NOMO-1 treated with dmso at 0.1 percent for 144 hours (cell line): ENCODE measurements at regions not wholly inside any gene's neighbourhood (a gene's known extent, or its start where the extent isn't known, plus 50 kb on each side); places are given as distances from the start of the nearest gene placed in this dataset.
"Not testable (repeated sequence)": the region's sequence is repeated elsewhere in the genome, so short reads cannot be mapped to it uniquely, and the experiment has no call there.

ENCODE experiments used
- DNase-seq: peaks from one replicate; lab custom pipeline; 2025; ENCODE audit not compliant: unreplicated experiment; lab: John Stamatoyannopoulos, UW

- DNase-seq: no peak
These were observed 603.4 kb upstream of the CNTN5 start for GRCh38 chr11:98417256-98417755.

GRCh38 chr11:98423933-98424332 lies 596.8 kb upstream of the CNTN5 start:
- no peak for DNase-seq

DNA sequence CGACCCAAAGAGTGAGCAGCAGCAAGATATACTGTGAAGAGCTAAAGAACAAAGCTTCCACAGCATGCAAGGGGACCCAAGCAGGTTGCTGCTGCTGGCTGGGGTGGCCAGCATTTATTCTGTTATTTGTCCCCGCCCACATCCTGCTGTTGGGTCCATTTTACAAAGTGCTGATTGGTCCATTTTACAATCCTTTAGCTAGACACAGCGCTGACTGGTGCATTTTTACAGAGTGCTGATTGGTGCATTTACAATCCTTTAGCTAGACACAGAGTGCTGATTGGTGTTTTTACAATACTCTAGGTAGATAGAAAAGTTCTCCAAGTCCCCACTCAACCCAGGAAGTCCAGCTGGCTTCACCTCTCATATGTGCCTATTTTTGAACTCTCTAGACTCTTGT lies 596.0 kb upstream of the CNTN5 start:
- DNase-seq: not testable (repeated sequence)

- DNase-seq: no peak
These were observed 589.0 kb upstream of the CNTN5 start for GRCh38 chr11:98431463-98432359.

DNA sequence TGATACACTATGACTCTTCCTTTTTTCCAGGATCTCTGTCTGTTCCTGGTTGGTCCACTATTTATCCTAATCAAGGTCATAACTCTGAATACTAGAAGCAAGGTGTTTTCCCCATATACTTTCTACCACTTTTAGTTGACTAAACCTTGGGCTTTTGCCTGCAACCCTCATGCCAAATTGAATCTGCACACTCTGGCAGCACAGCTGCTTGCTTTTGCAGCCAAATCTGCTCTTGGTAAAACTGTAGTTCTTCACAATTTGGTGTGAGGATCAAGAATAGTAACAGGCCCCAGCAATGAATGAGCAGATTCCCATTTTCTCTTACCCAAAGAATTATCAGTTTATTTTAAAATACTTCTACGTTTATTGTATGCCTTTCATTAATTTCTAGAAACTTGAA lies 586.5 kb upstream of the CNTN5 start:
- DNase-seq: no peak

DNA sequence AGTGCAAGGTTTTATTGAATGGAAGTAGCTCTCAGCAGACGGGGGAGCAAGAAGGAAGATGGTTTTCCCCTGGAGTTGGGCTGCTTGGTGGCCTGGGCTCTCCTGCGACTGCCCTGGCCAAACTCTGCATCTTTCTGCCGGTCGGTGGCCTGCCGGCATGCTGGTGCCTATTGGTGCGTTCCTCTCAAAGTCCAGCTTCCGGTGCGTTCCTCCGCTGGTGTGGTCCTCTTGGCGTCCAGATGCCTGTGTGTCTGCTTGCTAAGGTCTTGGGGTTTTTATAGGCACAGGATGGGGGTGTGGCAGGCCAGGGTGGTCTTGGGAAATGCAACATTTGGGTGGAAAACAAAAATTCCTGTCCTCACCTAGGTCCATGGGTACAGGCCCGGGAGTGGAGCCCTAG lies 567.4 kb upstream of the CNTN5 start:
- DNase-seq: no peak

DNA sequence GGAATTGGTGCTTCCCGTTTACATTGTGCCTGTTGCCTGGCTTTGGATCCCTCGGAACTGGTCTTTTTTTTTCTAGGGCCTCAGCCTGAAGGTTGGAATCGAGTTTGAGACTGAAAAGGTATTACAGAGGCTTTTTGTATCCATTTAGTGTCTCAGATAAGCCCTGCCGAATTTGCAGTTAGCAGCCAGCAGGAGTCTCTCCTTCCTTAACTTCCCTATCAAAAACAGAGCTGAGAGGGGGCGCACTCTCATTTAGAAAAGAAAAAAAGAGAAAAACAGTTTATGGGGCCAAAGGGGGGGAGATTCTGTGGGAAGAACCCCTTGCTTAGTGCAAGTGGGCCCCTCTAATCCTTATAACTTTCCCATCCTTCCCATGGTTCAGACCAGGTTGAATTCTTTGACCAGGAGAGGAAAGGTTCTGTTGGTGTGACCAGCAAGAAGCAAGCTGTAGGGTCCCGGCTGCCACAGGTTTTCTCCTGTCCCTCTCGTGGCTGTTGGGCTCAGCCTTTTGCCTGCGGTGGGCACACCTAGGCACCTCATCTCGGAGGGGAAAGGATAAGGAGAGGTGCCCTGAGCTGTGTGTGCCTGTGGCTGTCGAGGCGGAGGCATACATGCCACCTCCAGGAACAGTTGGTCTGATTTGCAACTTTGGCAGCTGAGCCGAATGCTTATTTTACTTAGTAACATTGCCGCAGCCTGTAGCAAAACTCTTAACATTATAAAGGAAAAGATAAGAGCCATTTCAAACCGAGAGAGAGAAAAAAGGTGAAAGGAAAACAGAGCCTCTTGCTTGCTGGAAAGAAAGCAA lies 565.0 kb upstream of the CNTN5 start:
- DNase-seq: no peak

- DNase-seq: no peak
These were observed 564.5 kb upstream of the CNTN5 start for GRCh38 chr11:98456308-98456680.

DNA sequence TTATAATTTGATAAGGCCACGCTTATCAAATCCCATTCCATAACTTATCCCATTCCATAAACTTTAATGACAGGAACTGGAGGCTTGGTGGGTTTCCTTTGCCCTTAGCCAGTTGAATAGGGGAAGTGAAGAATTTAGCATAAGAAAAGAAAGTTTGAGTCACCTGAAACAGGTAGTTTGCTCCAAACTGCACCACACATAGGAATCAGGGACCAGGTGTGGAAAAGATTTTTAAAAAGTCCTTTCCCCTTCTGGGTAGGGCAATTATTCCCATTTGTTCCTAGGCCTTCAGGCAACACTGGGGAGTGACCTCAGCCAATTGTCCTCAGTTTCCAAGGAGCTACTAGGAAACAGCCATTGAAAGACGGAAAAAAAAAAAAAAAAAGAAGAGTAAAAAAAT lies 525.7 kb upstream of the CNTN5 start:
- no peak for DNase-seq

DNA sequence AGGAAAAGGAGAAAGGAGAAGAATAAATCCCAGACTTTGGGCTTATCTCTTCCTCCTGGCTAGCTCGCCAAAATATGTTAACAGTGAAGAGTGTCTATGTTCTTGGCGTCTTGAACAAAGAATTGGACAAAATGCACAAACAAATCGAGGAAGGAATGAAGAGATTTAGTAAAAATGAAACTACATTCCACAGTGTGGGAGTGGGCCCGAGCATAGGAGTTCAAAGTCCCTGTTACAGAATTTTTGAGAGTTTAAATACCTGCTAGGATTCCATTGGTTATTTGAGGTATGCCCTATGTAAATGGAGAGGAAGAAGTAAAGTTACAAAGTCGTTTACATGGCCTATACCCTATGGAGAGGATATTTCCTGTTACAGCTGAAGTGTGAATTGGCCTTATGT lies 525.1 kb upstream of the CNTN5 start:
- DNase-seq: no peak

DNA sequence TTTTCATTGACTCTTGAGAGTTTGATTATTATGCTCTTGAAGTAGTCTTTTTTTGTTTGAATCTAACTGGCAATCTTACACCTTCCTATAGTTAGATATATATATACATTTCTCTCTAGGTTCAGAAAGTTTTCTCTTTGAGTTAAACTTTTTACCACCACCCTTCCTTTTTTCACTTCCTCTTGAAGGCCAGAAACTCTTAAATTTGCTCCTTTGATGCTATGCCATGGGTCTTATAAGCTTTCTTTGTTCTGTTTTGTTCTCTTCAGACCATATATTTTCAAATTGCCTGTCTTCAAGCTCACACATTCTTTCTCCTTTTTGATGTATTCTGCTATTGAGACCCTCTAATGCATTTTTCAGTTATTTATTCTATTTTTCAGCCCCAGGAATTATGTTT lies 513.5 kb upstream of the CNTN5 start:
- DNase-seq: no peak

- DNase-seq: no peak
These were observed 507.8 kb upstream of the CNTN5 start for GRCh38 chr11:98512938-98513337.

GRCh38 chr11:98531576-98531975 lies 489.2 kb upstream of the CNTN5 start:
- no peak for DNase-seq

DNA sequence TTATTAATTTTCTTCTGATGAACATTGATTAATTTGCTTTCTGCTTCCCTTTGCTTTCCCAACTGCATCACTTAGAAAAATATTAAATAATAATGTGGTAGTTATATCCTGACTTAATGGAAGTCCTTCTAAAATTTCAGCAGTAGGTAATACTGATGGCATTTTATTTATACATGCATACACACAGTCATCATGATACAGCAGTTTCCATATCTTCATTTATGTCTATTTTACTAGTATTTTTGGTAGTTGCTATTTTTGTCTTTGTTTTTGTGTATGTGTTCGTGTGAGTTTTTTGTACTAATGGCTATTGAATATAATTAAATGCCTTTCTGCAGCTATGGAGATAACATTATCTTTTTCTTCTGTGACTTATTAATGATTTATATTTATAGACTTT lies 484.7 kb upstream of the CNTN5 start:
- DNase-seq: no peak

- DNase-seq: not testable (repeated sequence)
These were observed 482.4 kb upstream of the CNTN5 start for GRCh38 chr11:98538358-98538757.

DNA sequence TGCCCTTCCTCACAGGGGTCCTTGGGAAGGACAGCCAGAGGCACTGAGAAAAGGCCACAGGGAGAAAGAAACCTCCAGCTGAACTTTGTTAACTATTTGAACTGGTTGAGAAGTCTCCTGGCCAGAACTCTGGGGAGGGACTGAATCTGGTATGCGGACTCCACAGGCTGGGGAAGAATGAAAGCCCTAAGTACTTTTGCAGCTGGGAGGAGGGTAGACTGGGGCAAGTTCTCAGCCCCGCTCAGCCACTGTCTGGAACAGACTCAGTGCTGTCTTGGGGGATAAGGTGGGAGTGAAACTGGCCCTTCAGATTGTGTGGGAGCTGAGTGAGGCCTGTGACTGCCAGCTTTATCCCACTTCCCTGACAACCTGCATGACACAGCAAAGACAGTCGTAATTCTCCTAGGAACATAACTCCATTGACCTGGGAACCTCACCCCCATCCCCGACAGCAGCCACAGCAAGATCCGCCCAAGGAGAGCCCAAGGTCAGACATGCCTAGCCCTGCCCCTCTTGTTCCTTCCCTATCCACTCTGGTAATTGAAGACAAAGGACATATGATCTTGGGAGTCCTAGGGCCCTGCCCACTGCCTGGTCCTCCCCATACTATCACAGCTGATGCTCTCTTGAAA lies 475.1 kb upstream of the CNTN5 start:
- no peak for DNase-seq

DNA sequence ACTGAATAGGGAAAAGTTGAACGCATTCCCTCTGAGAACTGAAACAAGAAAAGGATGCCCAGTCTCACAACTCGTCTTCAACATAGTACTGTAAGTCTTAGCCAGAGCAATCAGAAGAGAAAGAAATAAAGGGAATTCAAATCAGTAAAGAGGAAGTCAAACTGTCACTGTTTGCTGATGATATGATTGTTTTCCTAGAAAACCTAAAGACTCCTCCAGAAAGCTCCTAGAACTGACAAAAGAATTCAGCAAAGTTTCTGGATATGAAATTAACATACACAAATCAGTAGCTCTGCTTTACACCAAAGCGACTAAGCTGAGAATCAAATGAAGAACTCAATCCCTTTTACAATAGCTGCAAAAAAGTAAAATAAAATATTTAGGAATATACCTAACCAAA lies 471.2 kb upstream of the CNTN5 start:
- no peak for DNase-seq

DNA sequence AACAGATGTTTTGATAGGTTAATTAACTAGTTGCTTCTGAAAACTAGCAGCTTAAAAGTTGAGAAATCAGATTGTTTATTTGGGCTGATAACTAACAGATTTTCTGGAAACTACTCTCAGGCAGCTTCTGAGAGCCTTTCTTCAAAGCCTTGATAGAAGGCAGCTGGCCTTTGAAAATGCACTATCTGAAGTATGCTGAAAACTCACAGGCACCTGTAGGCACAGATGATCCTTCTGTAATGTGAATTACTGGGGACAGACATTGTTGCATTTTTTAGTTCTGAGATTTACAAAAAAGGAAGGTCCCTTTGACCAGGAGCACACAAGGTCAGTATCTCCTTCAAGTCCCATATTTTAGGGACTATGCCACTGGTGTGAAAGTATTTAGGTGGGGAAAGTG lies 460.8 kb upstream of the CNTN5 start:
- no peak for DNase-seq

DNA sequence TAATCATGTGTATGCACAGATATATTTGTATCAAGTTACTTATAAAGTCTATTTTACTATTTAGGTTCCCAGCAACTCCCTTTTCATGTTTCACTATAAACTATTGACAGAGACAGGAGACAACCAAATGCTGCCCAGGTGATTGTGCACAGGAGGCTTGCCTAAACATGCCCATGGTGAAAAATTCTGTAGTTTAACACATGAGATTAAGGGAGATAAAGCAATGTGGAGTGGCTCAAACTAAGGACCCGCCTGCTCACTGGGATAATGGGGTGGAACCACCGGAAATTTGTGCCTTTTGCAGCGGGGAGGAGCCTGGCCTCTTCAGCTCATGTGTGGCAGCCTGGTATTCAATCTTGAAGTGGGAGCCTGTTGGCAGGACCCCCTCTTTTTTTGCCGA lies 459.5 kb upstream of the CNTN5 start:
- DNase-seq: no peak

DNA sequence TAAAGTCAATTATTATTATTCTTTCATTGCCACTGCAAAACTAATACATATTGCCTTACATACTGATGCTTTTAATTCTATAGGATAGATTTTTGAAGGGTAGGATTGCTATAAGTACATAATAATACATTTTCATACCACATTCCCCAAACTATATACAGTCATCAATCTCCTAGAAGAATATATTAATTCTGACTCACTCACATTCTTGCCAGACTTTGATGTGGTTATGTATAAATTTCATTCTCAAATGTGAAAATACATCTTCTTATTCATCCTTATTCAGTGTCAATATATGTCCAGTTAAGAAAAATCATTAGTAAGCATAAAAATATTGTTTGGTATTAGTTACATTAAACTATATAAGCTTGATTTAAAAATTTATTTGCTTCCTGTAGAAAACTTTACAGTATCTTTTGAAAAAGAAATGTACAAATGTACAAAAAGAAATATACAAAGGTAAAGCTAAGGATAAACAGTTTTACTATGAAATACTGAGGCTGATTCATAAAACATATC lies 458.8 kb upstream of the CNTN5 start:
- DNase-seq: no peak

DNA sequence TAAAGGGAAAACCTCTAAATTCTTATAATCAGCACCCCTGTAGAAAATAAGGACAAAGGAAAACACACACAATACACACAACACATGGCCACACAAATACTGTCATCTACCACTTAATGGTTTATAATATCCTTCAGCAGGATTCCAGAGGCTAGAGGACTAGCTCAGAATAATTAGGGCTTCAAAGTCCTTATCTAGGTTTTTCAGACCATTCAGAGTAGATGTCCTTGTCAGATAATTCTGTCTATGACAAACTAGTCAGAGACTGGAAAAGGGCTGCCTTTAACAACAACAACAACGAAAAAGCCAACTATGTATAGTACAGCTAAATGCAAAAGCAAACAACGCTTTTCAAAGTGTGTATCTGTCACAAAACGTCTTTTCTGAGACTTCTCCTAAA lies 456.5 kb upstream of the CNTN5 start:
- no peak for DNase-seq
